COLO668 (cell line): ENCODE measurements at regions not wholly inside any gene's neighbourhood (a gene's known extent, or its start where the extent isn't known, plus 50 kb on each side); places are given as distances from the start of the nearest gene placed in this dataset.

ENCODE experiments used
- DNase-seq: peaks from one replicate; lab custom pipeline; 2025; ENCODE audit not compliant: unreplicated experiment; lab: John Stamatoyannopoulos, UW

- DNase-seq, result no peak
Measured at GRCh38 chr11:90912631-90913030, 689.8 kb upstream of the CHORDC1 start.

GRCh38 chr11:90911192-90911591, 688.3 kb upstream of the CHORDC1 start:
- DNase-seq, result no peak

GRCh38 chr11:90908074-90908473, 685.2 kb upstream of the CHORDC1 start:
- DNase-seq, result no peak

- no peak for DNase-seq
Measured at GRCh38 chr11:90895850-90896249, 673.0 kb upstream of the CHORDC1 start.

GRCh38 chr11:90890347-90890746, 667.5 kb upstream of the CHORDC1 start:
- DNase-seq, result no peak

- no peak for DNase-seq
Measured at GRCh38 chr11:90884181-90884580, 661.3 kb upstream of the CHORDC1 start.

DNA sequence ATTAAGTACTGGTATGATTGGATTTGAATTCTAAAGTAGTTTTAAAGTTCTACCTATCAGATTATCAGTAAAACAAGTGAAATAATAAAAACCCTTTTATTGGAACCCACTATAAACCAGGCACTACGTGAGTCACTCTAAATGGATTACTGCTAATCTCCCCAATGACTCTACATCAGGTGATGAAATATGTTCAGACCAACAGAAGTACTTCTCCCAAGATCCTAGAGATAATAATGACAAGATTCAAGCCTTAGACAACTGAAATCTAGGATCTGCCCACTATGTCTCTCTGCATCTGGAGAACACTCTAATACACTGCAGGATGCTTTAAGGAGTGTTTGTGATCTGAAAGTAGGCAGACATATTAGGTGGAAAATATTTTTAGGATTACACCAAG, 652.1 kb upstream of the CHORDC1 start:
- DNase-seq, result no peak

DNA sequence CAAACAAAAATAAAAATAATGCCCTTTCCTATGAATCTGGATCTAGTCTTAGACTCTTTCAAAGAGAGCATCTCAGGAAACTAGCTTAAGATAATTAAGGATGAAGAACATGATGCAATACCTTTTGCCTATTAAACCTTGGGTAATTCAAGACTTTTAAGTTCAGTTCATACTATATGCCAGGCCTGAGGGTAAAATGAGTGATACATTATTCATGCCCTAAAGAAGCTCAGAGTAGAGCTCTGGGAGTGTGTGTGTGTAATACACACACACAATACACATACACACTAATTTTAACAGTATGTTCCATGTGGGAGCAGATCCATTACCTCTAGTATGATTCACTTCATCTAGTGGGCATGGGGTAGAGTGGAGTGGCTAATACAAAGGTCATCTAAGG, 651.4 kb upstream of the CHORDC1 start:
- no peak for DNase-seq

GRCh38 chr11:90867416-90867815, 644.6 kb upstream of the CHORDC1 start:
- no peak for DNase-seq

- DNase-seq, result no peak
Measured at GRCh38 chr11:90856790-90857189, 633.9 kb upstream of the CHORDC1 start.

DNA sequence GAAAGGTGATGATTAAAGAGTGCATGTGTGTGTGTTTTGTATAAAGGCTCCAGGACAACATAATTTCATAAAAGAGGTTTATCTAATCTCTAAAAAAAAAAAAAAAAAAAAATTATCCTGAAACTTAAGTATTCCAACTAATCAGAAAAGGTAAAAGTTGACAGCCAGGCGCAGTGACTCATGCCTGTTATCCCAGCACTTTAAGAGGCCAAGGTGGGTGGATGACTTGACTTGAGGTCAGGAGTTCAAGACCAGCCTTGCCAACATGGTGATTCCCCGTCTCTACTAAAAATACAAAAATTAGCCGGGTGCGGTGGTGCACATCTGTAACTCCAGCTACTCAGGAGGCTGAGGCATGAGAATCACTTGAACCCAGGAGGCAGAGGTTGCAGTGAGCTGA, 632.7 kb upstream of the CHORDC1 start:
- DNase-seq, result no peak

- DNase-seq, result no peak
Measured at GRCh38 chr11:90851196-90851595, 628.3 kb upstream of the CHORDC1 start.

DNA sequence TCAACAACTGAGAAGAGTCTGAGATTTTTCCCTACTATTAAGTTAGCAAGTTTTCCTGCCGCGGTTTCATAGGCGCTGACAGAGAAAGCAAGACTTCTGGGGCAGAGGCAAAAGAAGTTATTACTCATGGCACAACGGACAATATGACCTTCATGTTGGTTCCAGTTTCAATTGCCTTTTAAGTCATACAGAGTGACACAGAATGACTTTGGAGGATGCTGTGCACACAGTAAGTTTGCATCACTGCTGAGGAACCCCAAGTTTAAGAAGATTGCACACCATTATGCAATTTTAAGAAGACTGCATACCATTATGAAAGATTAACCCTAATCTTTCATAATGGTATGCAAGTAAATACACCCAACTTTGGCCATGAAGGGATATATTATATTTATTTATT, 626.5 kb upstream of the CHORDC1 start:
- no peak for DNase-seq

GRCh38 chr11:90847268-90847886, 624.5 kb upstream of the CHORDC1 start:
- DNase-seq, result no peak

DNA sequence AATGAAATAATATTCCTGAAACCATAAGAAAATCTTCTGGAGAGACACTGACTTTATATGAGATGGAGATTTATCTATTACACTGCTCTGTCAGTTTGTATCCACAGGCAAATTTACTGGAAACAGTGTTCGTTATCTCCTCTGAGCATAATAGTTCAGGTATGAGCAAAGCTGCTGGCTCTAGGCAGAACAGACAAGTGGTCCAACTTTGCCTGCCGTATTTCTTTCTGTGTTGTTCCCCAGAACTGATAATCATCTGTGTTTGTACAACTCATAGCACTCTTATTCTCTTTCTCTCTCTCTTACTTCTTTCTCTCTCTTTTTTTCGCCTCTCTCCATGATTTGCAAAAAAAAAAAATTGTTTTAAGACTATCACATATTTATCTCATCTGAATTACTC, 623.8 kb upstream of the CHORDC1 start:
- DNase-seq, result no peak

- DNase-seq, result no peak
Measured at GRCh38 chr11:90845799-90846198, 623.0 kb upstream of the CHORDC1 start.

- no peak for DNase-seq
Measured at GRCh38 chr11:90845126-90845525, 622.3 kb upstream of the CHORDC1 start.

DNA sequence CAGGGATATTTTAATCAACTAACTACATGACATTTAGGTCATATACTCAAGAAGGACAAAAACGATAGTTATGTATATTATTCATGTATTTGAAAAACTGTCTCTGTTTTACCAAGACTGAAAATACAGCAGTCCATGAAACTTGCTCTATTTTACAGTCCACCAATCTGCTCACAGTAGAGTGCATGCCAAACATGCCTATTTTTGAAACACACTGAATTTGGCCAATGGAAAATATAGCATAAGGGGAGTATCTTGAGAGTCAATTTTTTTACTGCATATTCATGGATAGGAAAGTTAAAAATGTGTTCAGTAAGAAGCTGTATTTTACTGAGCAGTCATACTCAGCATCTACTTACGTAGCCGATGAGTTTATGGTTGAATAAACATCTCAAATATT, 621.2 kb upstream of the CHORDC1 start:
- no peak for DNase-seq

DNA sequence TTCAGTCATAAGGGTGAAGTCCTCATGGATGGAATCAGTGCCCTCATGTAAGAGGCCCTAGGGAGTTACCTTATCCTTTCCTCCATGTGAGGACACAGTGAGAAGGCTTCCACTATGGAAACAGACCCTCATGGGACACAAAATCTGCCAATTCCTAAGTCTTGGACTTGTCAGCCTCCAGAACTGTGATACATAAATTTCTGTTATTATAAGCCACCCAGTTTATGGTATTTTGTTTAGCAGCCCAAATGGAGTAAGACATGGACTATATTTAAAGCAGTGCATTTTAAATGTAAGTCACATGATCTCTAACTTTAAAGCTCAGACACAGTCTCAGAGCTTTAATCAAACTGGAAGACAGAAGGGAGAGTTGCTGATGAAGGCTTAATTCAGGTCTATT, 619.8 kb upstream of the CHORDC1 start:
- DNase-seq, result no peak

- no peak for DNase-seq
Measured at GRCh38 chr11:90840071-90840470, 617.2 kb upstream of the CHORDC1 start.

GRCh38 chr11:90836031-90836430, 613.2 kb upstream of the CHORDC1 start:
- DNase-seq, result no peak

DNA sequence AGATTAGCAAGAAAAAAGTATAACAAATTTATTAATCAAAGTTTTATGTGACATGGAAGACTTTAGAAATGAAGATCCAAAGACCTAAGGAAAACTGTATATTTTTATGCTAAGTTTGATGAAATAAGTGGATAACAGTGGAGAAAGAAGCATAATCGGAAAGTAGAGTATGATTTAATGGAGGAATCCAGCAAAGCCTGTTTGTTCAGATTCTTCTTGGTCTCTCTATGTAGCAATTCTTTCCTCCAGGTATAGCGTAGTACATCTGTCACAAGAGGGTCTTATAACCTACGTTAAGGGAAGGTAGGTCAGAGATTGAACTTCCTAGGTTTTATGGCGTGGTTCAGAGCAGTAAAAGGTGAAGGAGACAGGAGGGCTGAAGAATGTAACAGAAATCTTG, 600.6 kb upstream of the CHORDC1 start:
- DNase-seq, result no peak

DNA sequence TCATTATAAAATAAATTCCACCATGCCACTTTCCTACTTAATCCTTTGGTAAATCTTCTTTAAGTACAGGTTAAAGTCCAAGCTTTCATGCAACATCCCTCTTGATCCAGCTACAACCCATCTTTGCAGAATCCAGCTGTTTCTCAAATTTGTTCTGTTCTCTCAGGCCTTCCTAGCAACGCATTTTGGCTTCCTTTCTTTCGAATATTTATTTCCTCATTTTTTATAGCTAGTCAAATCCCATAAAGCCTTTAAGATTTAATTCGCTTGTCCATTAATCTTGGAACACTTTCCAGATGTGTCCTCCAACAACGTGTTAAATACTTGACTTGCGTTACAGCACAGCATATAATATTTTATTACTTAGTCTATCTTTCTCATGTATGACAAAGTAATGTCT, 600.1 kb upstream of the CHORDC1 start:
- no peak for DNase-seq
